DOHH2 (cell line): ENCODE measurements at regions not wholly inside any gene's neighbourhood (a gene's known extent, or its start where the extent isn't known, plus 50 kb on each side); places are given as distances from the start of the nearest gene placed in this dataset.

ENCODE experiments used
- H3F3A ChIP-seq: fragments of 200-600 bp; sonication (generic), shearing (Covaris generic); 2 replicates; pipeline ENCODE4 v1.6.0; 2016; ENCODE audit warnings: antibody characterized with exemption, mild to moderate bottlenecking; ENCODE audit not compliant: control insufficient read depth, insufficient read depth
- H3K27ac ChIP-seq: fragments of 200-600 bp; sonication (generic); 2 replicates; pipeline ENCODE4 v1.5.1; 2014; ENCODE audit warnings: low read depth, mild to moderate bottlenecking, low read length, moderate library complexity
- H3K27me3 ChIP-seq: fragments of 200-600 bp; sonication (generic); 2 replicates; pipeline ENCODE4 v1.6.1; 2014; ENCODE audit warnings: mild to moderate bottlenecking, low read length, mixed read lengths; ENCODE audit not compliant: control insufficient read depth
- H3K36me3 ChIP-seq: fragments of 200-600 bp; sonication (generic); 2 replicates; pipeline ENCODE4 v1.6.1; 2014; ENCODE audit warnings: mild to moderate bottlenecking, low read length, moderate library complexity, mixed read lengths; ENCODE audit not compliant: control insufficient read depth
- H3K4me1 ChIP-seq: fragments of 200-600 bp; sonication (generic); 2 replicates; pipeline ENCODE4 v1.6.1; 2014; ENCODE audit warnings: mild to moderate bottlenecking, low read length, mixed read lengths; ENCODE audit not compliant: control insufficient read depth
- H3K4me2 ChIP-seq: fragments of 200-600 bp; sonication (generic); 2 replicates; pipeline ENCODE4 v1.6.0; 2014; ENCODE audit warnings: mild to moderate bottlenecking, low read length, moderate library complexity
- H3K4me3 ChIP-seq: fragments of 200-600 bp; sonication (generic); 2 replicates; pipeline ENCODE4 v1.5.1; 2014; ENCODE audit warnings: mild to moderate bottlenecking, low read length, mixed read lengths
- H3K79me2 ChIP-seq: fragments of 200-600 bp; sonication (generic); 2 replicates; pipeline ENCODE4 v1.6.1; 2014; ENCODE audit warnings: mild to moderate bottlenecking, low read length, mixed read lengths; ENCODE audit not compliant: control insufficient read depth
- H3K9me2 ChIP-seq: fragments of 200-600 bp; sonication (generic); replicated peaks from 2 replicates; pipeline ENCODE4 v1.6.1; 2014; ENCODE audit warnings: mild to moderate bottlenecking, low read length, mixed read lengths; ENCODE audit not compliant: control insufficient read depth
- H3K9me3 ChIP-seq: fragments of 200-600 bp; sonication (generic); 2 replicates; pipeline ENCODE4 v1.6.1; 2014; ENCODE audit warnings: antibody characterized with exemption, low read length, mixed read lengths; ENCODE audit not compliant: control insufficient read depth, insufficient read depth
- H4K20me1 ChIP-seq: fragments of 200-600 bp; sonication (generic); 2 replicates; pipeline ENCODE4 v1.6.0; 2014; ENCODE audit warnings: low read depth, mild to moderate bottlenecking, antibody characterized with exemption, low read length, moderate library complexity; ENCODE audit not compliant: control insufficient read depth, insufficient read depth
- CTCF ChIP-seq: fragments of 200-600 bp; sonication (generic); IDR thresholded peaks from one replicate; pipeline ENCODE4 v1.5.1; 2014; ENCODE audit warnings: antibody characterized with exemption, mild to moderate bottlenecking, low read depth, low read length; ENCODE audit not compliant: poor library complexity, severe bottlenecking
- EZH2phosphoT487 ChIP-seq: fragments of 200-600 bp; sonication (generic); IDR thresholded peaks from 2 replicates; pipeline ENCODE4 v1.6.1; 2017; ENCODE audit warnings: borderline replicate concordance, mild to moderate bottlenecking, antibody characterized with exemption, low read length, moderate library complexity, mixed read lengths

GRCh38 chr9:115587310-115587709, 469.4 kb upstream of the TNC start:
- Histone ChIP-seq H3K4me3 (no peak overlapping the region), H3K79me2 (no peaks in the 10 kb centered on the region), H3K9me3 (no peaks in the 10 kb centered on the region), H3K4me1 (no peaks in the 10 kb centered on the region), H3K27me3 (no peaks in the 10 kb centered on the region), H3K27ac (no peak overlapping the region), H3K36me3 (no peaks in the 10 kb centered on the region), H3K4me2 (no peak overlapping the region), H3F3A (no peaks in the 10 kb centered on the region), H3K9me2 (no peaks in the 10 kb centered on the region), H4K20me1 (no peaks in the 10 kb centered on the region)
- TF ChIP-seq CTCF (no peak), EZH2phosphoT487 (no peak)

- TF ChIP-seq CTCF, result no peak
- TF ChIP-seq EZH2phosphoT487, result no peak
- no peaks in the 10 kb centered on the region for H3K4me1 ChIP-seq
- no peak overlapping the region for H3K4me2 ChIP-seq
These were observed 472.1 kb upstream of the TNC start for GRCh38 chr9:115590011-115590410.

GRCh38 chr9:115591584-115591984, 473.6 kb upstream of the TNC start:
- peak; percentile 70 for TF ChIP-seq CTCF
- TF ChIP-seq EZH2phosphoT487, result no peak
- no peak overlapping the region for H3K4me2 ChIP-seq
- H3K27me3 ChIP-seq, result peaks cover 14% of the 10 kb centered on the region
- H3K36me3 ChIP-seq, result no peaks in the 10 kb centered on the region
- H3K27ac ChIP-seq, result no peak overlapping the region
- H3K4me1 ChIP-seq, result no peaks in the 10 kb centered on the region
- H3K9me2 ChIP-seq, result no peaks in the 10 kb centered on the region
- no peaks in the 10 kb centered on the region for H3F3A ChIP-seq
- H3K79me2 ChIP-seq, result no peaks in the 10 kb centered on the region
- H3K4me3 ChIP-seq, result no peak overlapping the region
- H4K20me1 ChIP-seq, result no peaks in the 10 kb centered on the region
- H3K9me3 ChIP-seq, result no peaks in the 10 kb centered on the region

More at GRCh38 chr9:115590011-115590410, 472.1 kb upstream of the TNC start:
- H3K36me3 ChIP-seq, result no peaks in the 10 kb centered on the region
- H3K9me3 ChIP-seq, result no peaks in the 10 kb centered on the region
- no peaks in the 10 kb centered on the region for H4K20me1 ChIP-seq
- no peaks in the 10 kb centered on the region for H3K79me2 ChIP-seq
- no peak overlapping the region for H3K4me3 ChIP-seq
- no peaks in the 10 kb centered on the region for H3F3A ChIP-seq
- H3K27ac ChIP-seq, result no peak overlapping the region
- H3K27me3 ChIP-seq, result 0 out of 2 replicates have a peak, but pooled peaks cover 4% of the 10 kb centered on the region
- no peaks in the 10 kb centered on the region for H3K9me2 ChIP-seq
